K562 (cell line): ENCODE measurements at regions not wholly inside any gene's neighbourhood (a gene's known extent, or its start where the extent isn't known, plus 50 kb on each side); places are given as distances from the start of the nearest gene placed in this dataset.

Source experiments
- CTBP1 ChIP-seq: fragments of 450-650 bp; IDR thresholded peaks from 2 replicates; pipeline ENCODE4 v1.6.1; 2016; ENCODE audit warnings: borderline replicate concordance
- CTCF ChIP-seq, 3 experiments: IDR thresholded peaks in 2 of 3; conservative IDR thresholded peaks in 1 of 3; 2 replicates each; pipeline ENCODE4 v1.5.1; 2011 to 2012; ENCODE audit warnings: low read length in 3 of 3, mild to moderate bottlenecking in 3 of 3, control low read depth in 2 of 3, improper control_type of control experiment in 1 of 3, inconsistent platforms in 1 of 3, low read depth in 1 of 3, mixed read lengths in 1 of 3, moderate library complexity in 1 of 3; ENCODE audit not compliant: insufficient read depth in 2 of 3
- E2F5 ChIP-seq: sonication (generic); formaldehyde crosslinking; IDR thresholded peaks from 2 replicates; pipeline ENCODE4 v1.8.0; 2022; ENCODE audit warnings: mild to moderate bottlenecking, missing genetic modification reagents
- EZH2 ChIP-seq: IDR thresholded peaks from 2 replicates; pipeline ENCODE4 v1.6.1; 2012; ENCODE audit warnings: low read depth, mild to moderate bottlenecking, inconsistent platforms, low read length, borderline replicate concordance
- HDAC6 ChIP-seq: IDR thresholded peaks from 2 replicates; pipeline ENCODE4 v1.6.1; 2012; ENCODE audit warnings: low read depth, mild to moderate bottlenecking, control low read depth, inconsistent platforms, low read length, moderate library complexity
- HEY1 ChIP-seq: fragments of 250-450 bp; sonication (Bioruptor Pico); IDR thresholded peaks from 2 replicates; pipeline ENCODE4 v1.5.0; 2020; ENCODE audit warnings: mild to moderate bottlenecking, moderate library complexity, borderline replicate concordance
- MLLT1 ChIP-seq, 2 experiments: fragments of 450-650 bp; IDR thresholded peaks; 2 replicates each; pipeline ENCODE4 v1.6.1; 2016
- NR2C2 ChIP-seq, 2 experiments: fragments of 200-800 bp in 1 of 2; sonication (Bioruptor generic) in 1 of 2; sonication (generic) in 1 of 2; formaldehyde crosslinking in 1 of 2; IDR thresholded peaks; 2 replicates each; pipeline versions ENCODE4 v1.6.1 to v1.8.0; 2016 to 2022; ENCODE audit warnings: mild to moderate bottlenecking in 1 of 2, missing compliant biosample characterization in 1 of 2, missing genetic modification characterization in 1 of 2, missing genetic modification reagents in 1 of 2
- SP1 ChIP-seq: sonication (generic); formaldehyde crosslinking; IDR thresholded peaks from 2 replicates; pipeline ENCODE4 v1.8.1; 2022; ENCODE audit warnings: mild to moderate bottlenecking, missing genetic modification reagents
- TBL1XR1 ChIP-seq, 2 experiments: IDR thresholded peaks; 2 replicates each; pipeline ENCODE4 v1.6.1; 2012; ENCODE audit warnings: improper control_type of control experiment in 2 of 2, low read length in 2 of 2, mild to moderate bottlenecking in 1 of 2
- TCF7 ChIP-seq: sonication (generic); IDR thresholded peaks from 2 replicates; pipeline ENCODE4 v1.6.1; 2016; ENCODE audit warnings: antibody characterized with exemption, borderline replicate concordance
- TCF7L2 ChIP-seq: fragments of 150-350 bp; IDR thresholded peaks from 2 replicates; pipeline ENCODE4 v1.6.1; 2016; ENCODE audit warnings: low read depth, mild to moderate bottlenecking, low read length, moderate library complexity
- TEAD2 ChIP-seq: fragments of 450-650 bp; IDR thresholded peaks from 2 replicates; pipeline ENCODE4 v1.6.1; 2016; ENCODE audit warnings: missing genetic modification characterization, control low read depth, missing compliant biosample characterization
- ZNF217 ChIP-seq: sonication (generic); formaldehyde crosslinking; IDR thresholded peaks from 2 replicates; pipeline ENCODE4 v1.8.0; 2022; ENCODE audit warnings: mild to moderate bottlenecking, missing genetic modification reagents

- TF ChIP-seq TBL1XR1 (IDR thresholded peaks at IDR 0.05; ENCODE audit: low read length in 2 of 2) (no peak), NR2C2 (CRISPR knock-in tag; IDR thresholded peaks at IDR 0.05) (no peak), NR2C2 (tag; IDR thresholded peaks at IDR 0.05) (no peak), E2F5 (no peak), SP1 (CRISPR knock-in tag) (no peak), HDAC6 (no peak), CTBP1 (no peak), TEAD2 (no peak), ZNF217 (CRISPR knock-in tag) (no peak), EZH2 (no peak), CTCF (IDR thresholded peaks at IDR 0.05 in 2 of 3, conservative IDR thresholded peaks at IDR 0.05 in 1 of 3; ENCODE audit: insufficient read depth in 2 of 3, low read depth in 1 of 3, low read length in 3 of 3) (no peak), TCF7 (no peak), HEY1 (CRISPR knock-in tag) (no peak), TCF7L2 (no peak), MLLT1 (IDR thresholded peaks at IDR 0.05) (no peak)
Observed at GRCh38 chr7:83301416-83301815, 138.7 kb upstream of the PCLO start.
